ENCODE measurements at regions not wholly inside any gene's neighbourhood (a gene's known extent, or its start where the extent isn't known, plus 50 kb on each side); places are given as distances from the start of the nearest gene placed in this dataset.

GRCh38 chr12:17214929-17215328 lies 609.0 kb upstream of the LMO3 start:
- TF ChIP-seq CTCF (IDR thresholded peaks at IDR 0.05) (no peak), POLR2AphosphoS5 (IDR thresholded peaks at IDR 0.05; ENCODE audit: low read depth, low read length) (no peak), SIN3A (IDR thresholded peaks at IDR 0.05; ENCODE audit: borderline replicate concordance, insufficient read depth, low read depth, low read length) (no peak)

All from Panc1 (cell line).